Fibroblast of skin of left quadriceps (primary cell): ENCODE measurements at regions not wholly inside any gene's neighbourhood (a gene's known extent, or its start where the extent isn't known, plus 50 kb on each side); places are given as distances from the start of the nearest gene placed in this dataset.

Experiments
- DNase-seq, 2 experiments: peaks; one replicate each; pipeline ENCODE4 v3.0.0-alpha.2; 2013; ENCODE audit warnings: low read depth in 2 of 2

DNA sequence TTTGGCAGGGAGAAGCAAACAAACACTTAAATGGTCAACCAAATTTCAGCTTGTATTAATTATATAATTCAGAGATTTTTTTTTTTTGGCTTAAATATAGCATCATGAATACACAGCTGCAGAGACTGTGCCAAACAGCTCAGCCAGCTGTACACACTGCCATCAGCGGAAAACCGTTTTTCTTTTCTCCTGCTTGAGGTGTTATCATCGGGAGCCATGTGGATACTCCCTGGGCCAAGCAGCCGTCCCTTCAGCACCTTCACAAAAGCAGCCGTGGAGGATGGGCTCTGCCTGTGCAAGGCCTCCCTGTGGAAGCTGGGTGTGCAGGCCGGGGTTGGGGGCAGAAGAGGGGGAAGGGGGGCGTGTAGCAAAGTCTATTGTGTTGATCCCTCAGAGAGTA is 85.0 kb downstream of the NUF2 start:
- DNase-seq, result no peak

DNA sequence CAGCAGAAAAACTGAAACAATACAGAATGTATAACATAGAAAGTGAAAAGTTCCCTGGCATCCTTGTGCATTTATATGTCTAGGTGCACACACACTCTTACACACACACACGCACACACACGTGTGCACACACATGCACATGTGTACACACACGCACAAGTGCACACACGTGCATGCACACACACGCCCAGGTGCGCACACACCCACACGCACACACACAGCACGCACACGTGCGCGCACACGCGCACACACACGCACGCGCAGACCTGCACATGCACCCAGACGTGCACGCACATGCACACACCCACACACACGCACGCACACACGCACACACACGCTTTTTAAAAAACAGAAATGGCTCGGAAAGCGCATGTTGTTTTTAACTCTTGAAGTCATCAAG is 86.5 kb downstream of the NUF2 start:
- DNase-seq, result no peak

DNA sequence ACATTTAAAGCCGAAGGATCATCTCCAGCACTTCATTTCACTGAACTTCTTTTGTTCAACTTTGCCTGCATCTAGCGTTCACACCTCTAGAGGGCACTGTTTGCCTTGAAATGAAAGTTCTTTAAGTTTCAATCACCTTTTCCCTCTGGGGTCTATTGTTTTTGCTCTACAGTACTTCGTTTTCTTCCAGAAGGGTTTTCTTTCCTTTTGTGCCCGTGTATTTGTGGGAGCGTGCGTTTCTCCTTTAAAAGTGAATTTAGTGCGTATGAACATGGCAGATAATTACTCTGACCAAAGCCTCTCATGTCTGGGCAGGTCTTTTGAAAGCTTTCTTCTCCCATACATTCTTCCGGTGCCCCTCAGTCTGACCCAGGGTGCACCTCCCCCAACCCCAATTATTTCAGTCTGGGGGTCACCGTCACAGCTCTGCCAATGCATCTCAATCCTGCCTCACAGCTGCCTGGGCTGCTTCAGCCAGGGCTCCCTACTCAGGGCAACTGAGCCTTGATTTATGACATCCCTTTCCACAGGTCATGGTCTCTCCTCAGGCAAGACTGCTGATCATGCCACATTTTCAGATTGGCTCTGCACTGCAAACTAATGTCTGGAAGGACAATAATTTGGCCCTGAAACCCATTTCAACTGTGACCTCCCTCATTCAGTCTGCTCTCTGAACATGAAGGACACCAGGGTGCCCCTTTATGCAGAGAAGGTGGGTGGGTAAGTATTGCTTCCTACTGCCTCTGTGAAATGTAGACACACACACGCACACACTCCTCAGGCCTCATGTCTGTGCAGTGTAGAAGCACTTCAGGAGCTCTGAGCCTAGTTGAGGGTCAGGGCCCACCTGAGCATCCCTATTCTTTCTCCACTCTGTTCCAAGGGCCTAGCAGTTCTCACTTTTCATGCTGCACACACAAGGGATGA is 88.6 kb downstream of the NUF2 start:
- peak; percentile 27 to 39 for DNase-seq

DNA sequence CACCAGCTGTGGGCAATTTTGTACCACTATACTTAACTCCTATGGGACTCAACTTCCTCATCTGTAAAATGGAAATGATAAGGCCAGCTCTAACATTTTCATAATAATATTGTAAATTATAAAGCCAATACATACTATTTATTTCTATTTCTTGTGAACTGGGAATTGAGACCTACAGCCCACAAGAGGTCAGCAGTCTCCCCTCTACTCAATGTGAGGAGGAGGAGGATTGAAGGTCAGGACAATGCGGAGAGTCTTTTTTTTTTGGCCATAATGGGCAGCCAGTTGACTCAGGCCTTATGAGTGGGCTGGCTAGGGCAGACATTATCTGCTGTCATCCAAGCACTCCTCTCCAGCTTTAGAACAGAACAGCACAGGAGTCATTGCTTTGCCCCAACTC is 90.5 kb downstream of the NUF2 start:
- DNase-seq, result no peak

DNA sequence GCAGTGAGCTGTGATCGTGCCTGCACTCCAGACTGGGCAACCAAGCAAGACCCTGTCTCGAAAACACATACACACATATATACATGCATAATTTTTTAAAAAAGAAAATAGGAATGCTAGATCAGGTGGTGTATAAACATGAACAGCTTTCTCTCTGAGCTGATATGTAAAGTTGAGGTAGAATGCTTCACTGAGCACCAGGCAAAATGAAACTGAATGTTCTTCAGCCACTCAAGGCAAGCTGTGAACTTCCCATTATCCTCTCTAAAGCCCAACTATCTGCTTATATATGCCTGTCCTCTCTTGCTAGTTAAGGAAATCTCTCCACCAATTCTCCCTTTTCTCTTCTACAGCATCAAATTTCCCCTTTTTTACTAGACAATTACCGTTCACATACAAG is 93.0 kb downstream of the NUF2 start:
- DNase-seq, result no peak

DNA sequence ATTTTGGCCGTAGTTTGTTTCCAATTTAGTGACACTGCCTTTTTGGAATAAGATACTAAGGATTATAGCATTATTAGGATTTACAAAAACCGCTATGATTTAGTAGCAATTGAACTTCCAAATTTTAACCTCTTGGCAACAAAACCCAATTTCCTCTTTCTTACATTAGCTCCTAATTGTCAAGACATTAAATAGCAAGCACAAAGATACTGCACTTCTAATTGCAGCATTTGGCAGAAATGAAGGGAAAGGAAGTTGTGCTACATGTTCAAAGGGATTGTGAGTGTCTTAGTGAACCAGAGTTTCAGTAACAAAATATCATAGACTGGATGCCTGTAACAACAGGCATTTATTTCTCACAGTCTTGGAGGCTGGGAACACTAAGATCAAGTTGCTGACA is 99.9 kb downstream of the NUF2 start:
- DNase-seq, result no peak

DNA sequence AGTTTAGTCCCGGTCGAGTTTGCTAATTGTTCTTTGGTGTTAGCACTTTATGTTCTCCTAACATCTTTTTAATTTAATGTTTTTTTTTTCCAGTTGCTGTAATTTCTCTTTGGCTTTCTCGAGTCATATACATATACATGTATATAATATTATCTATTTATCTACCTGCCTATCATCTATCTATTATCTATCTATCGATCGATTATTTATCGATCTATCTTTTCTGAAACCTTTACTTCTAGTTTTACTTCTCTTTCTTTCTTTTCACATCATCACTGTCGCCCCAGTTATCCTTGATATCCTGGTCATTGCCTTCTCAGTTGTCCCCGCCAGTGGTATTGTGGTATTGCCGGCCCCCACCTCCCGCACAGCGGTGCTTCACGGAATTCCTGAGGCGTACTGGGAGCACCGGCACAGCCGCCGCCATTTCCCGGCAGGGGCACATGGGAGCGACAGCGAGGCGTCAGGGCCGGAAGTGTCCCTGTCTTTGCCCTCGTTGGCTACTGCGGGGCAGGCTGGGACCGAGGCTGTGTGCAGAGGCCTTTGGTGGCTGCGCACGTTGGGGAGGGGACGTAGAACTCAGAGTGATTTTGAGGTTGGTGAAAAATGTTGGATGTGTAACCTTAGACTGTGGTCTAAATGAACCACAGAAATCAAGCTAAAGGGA is 101.1 kb downstream of the NUF2 start:
- no peak for DNase-seq

DNA sequence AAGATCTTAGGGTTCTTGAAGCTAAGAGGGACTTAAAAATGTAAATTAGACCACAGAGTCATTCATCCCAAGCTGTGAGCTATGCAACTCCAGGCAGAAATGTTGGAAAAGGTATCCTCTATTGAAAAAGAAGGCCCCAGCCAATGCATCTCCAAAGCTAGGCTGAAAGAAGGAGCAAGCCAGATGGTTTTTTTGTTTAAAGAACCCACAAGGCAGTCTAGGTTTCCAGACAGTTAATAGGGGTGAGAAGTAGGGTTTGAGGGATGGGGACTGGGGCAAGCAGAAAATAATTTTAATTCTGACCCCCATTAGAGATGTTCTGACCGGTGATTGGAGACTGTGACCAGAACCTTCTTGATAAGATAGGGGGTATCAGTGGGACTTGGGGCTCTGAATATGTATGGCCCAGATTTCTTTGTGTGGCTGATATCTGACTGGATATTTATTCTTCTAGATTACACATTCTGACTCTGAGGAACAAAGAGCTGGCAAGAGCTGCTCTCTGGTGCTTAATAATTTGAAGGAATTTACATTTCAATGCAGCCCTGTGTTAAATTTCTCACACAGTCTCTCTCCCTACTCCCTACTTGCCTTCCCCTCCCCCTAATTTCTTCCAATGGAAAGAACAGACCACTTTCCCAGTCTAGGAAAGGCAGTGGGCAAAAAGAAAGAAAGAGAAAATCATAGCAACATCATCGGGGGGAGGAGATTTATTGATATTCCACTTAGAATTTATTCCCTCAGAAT is 104.9 kb downstream of the NUF2 start:
- no peak for DNase-seq

DNA sequence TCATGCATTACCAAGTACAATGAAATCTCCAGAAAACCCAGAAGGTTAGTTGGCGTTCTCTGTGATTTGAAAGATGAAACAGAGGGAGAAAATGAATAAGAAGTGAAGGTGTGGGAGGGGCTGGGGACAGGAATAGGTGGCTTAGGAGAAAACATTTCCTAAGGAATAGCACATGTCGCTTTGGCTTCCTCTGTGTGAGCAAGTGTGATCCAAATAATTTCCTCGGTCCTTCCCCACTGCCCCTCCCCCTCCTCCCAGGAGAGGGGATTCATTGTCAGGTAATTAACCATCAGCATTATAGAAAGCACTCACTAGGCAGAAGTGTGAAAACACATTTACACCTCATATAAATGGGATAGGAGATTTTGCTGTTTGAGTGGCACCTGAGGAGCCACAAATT is 105.5 kb downstream of the NUF2 start:
- DNase-seq, result no peak

DNA sequence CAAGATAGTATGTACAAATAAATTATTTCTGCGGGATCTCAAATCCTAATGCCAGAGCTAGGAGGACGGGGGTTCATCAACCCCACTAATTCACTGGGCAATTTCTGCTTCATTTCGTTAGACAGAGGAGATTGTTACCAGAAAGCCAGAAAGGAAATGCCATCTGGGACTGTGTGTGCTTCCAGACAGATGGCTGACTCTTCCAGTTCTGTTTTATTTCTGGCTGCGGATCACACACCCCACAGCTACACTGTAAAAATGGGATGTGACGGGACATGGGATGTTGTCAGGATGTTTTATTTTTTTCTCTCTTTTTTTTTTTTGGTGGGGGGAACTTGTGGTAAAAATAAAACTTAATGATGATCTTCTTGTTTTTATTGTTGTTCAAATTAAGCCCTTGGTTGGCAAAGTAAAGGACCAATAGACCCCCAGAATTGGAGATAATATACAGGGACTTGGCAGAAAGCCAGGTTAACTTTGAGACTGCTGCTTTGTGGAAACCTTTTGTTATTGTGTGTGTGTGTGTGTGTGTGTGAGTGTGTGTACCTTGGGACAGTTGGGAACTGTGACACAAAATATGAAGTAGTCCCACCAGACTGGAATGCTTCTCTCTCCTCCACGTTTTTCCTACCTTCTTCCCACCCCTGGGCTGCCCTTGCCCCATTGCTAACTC is 114.5 kb downstream of the NUF2 start:
- DNase-seq, result no peak

DNA sequence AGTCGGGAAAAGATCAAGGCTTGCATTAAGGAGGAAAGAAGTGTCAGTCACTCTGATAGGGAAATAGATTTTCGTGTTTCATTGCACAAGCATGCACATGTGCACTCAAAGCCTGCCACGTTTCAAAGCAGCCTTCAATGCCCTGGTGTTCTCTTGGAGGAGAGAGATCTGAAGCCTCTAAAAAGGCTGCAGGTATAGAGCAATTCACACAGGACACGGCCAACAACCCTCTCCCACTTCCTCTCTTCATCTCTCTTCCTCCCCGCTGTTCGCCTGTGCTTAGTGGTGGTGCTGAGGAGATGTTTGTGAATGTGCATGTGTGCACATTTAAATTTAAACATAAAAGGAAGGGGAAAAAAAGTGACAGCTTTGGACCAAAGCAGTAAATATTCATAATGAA is 117.7 kb downstream of the NUF2 start:
- no peak for DNase-seq

DNA sequence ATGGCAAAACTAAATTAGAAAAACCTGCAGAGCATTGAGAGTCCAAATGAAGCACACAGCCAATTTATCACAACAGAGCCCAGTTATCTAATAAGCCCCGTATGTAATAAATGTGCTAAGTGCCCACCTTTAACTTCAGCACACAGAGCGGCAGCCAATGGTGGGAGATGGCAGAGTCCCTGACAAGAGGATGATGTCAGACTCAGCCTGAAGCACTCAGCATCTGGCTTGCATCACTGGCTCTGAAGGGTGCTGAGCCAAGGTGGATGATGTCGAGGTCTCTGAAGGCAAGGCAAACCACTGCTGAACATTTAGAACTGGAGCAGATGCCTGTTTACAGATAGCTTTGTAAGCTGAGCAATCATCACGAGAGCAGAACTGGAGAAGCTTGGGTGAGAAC is 118.3 kb downstream of the NUF2 start:
- DNase-seq, result no peak

DNA sequence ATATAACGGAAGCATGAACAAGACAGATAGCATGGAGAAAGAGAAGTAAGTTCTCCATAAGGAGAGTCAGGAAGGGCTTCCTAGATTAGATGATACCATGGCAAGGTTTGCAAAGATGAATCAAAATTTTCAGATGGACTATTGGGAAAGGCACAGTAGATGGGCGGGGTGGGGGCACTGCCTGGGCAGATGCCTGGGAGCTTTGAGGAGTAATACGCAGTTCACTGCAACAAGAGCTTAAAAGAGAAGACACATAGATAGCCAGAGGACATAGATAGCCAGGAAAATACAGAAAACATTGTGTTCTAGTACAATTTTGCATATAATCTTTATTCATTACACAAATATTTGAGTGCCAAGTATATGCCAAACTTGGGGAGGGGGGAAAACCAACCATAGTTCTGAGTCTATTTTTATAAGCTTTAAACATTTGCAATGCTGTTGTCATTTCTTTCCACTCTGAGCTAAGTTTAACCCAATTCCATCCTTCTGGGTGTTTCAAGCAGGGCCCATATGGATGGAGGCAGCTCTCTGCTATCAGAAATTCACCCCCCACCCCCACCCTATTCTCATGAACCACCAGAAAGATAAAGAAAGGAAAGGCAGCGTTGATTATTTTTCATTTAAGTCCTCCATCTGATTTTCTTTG is 120.6 kb downstream of the NUF2 start:
- DNase-seq, result no peak

DNA sequence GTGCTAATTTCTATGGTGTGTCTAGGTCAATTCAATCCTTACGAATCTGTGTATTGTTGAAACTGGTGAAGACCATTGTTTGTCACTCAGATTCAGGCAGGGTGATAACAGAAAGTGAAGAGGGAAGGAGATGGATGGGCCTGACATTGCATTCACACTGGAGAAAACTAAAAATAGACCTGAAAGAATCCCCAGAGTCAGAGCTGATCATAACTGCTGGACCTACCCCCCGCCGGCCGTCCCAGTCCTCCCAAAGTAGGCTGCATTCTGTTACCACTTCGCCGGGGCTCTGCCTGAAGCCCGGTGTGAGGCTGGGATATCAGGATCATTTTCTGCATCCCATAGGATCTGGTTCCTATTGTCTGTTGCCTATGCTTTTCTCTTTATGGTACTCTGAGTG is 121.1 kb downstream of the NUF2 start:
- no peak for DNase-seq

DNA sequence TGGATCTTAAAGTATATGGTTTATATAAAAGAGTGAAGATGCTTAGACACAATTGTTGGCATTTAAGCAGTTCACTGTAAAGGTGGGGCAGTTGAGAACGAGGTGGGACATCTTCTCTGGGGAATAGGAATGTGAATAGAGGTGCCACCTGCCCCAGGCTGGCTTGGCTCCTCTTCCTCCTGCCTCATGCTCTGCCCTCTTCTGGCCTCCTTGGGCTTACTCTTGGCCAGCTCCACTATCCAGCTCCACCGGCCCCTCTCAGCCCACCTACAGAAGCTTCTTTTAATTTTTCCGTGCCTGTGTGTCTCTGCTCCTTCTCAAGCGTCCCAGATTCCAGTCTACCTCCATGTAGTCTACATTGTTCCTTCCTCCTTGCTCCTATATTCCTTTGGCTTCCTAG is 122.1 kb downstream of the NUF2 start:
- DNase-seq, result no peak

DNA sequence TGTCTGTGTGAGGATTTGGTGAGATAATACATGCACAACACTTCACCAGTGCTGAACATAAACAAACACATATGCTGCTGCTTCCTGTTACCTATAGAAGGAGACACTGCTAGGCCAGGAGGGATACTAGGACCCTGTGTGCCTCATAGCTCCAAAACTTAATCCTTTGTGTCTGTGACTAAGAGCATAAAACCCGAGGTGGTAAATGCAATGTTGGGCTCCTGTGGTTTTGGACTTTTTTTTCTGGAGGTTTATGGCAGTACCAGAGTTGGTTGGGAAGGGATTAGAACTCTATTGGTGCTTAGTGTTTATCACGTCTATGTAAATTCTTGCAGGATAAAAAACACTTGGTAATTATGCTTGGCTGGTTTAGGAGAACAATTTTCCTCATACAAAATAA is 122.9 kb downstream of the NUF2 start:
- no peak for DNase-seq

DNA sequence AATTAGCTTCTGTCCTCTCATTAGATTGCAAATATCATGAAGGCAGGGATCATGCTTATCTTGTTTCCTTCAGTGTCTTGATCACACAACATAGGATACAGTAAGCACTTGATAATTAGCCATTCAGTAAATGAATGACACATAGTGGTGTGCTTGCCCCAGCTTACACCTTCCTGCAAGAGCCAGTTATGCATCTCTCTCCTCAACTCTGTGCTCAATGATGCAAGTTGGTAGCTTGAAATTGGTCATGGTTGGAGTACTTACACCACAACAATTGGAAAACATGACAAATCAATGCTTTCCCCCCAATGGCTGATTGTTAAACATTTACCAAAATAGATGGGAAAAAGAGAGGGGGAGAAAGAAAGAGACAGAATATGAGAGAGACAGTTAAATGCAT is 129.2 kb downstream of the NUF2 start:
- no peak for DNase-seq

DNA sequence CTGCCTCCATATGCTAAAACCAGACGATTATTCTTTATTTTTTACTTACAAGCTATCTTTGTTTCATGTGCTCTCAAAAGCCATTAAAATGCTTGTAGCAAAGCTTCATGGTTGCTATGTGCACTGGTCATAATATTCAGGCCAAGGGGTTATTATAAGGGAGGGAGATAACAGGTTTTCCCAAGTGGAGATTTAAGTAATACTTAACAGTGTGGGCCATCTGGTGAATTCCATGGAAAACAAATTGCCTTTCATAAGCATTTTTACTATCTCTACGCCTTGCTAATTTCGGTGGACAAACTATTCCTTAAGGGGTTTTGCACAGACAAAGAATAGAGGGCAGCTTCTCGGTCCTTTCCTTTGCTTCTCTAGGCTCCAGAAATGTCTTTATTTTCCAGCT is 137.8 kb downstream of the NUF2 start:
- DNase-seq, result no peak

DNA sequence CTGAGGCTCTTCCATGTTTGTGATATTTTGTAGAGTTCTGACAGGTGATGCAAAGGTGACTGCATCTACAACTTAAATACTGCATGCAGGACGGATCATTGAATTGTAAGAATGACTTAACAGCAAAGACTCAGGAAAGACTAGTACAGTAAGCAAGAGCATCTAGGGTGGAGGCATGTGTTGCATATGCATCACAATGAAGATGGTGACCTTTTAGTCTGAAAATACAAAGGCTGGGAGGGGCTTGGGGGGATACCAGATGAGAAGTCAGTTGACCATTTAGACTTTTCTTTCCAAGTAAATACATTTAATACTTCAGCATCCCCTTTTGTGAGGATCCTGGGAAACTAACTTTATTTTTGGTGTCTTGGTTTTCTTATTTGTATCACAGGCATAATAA is 145.5 kb downstream of the NUF2 start:
- no peak for DNase-seq

DNA sequence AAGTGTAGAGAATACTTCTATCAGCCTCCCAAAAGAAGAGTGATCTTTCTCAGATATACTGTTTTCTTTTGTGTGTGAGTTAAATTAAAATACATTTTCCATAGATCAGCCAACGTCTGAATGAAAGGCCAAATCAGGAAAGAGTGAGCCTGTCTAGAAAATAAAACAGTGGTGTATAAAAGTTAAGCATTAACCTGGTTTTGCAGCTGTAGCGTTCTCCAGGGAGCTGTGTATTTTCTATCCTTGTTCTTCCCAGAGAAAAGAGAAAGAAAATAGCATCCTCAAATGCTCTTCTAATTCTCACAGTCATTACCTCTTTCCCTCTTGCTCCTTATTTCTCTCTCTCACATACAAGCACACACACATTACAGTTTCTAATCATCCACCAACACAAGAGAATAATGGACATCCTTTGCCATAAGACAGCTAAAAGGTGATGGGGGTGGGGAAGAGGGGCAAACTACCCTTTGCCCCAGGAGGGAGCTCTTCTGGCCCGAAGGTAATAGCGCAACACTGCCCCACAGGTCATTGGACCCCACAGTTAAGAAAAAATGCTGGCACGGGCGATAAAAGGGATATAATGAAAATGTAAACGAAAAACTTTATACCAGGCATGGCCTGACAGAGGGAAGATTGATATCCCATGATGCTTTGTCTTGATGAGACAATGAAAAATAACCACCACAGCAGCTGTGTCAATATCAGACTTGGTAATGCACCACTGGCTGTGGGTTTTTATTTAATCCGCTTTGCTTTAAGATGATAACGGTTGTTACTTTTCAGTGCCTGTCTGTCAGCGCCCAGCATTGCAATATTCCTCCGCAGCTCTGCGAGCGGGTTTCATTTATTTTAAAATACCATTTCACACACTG is 150.3 kb downstream of the NUF2 start:
- no peak for DNase-seq
